ENCODE measurements at regions not wholly inside any gene's neighbourhood (a gene's known extent, or its start where the extent isn't known, plus 50 kb on each side); places are given as distances from the start of the nearest gene placed in this dataset.

- H3K79me2 ChIP-seq (ENCODE audit: insufficient read depth, low read length): no peaks in the 10 kb centered on the region
- TF ChIP-seq CTCF (conservative IDR thresholded peaks at IDR 0.05; ENCODE audit: low read length): no peak
- TF ChIP-seq EZH2phosphoT487 (IDR thresholded peaks at IDR 0.05; ENCODE audit: borderline replicate concordance): no peak
- no peaks in the 10 kb centered on the region for H3K36me3 ChIP-seq (ENCODE audit: insufficient read depth, low read length)
- no peaks in the 10 kb centered on the region for H3K9me2 ChIP-seq (replicated peaks; ENCODE audit: low read depth, low read length)
- no peak overlapping the region for H2AFZ ChIP-seq (ENCODE audit: low read length)
- H3K9me3 ChIP-seq (ENCODE audit: insufficient read depth, low read depth, low read length): no peaks in the 10 kb centered on the region
- H3F3A ChIP-seq (ENCODE audit: low read depth): no peaks in the 10 kb centered on the region
- no peaks in the 10 kb centered on the region for H3K27me3 ChIP-seq (ENCODE audit: insufficient read depth, low read length, poor library complexity, severe bottlenecking)
- H3K9ac ChIP-seq (ENCODE audit: low read depth, low read length, poor library complexity, severe bottlenecking): no peak overlapping the region
- no peak overlapping the region for H3K4me3 ChIP-seq (ENCODE audit: low read length, poor library complexity, severe bottlenecking)
- no peak overlapping the region for H3K4me2 ChIP-seq (ENCODE audit: low read depth, low read length, poor library complexity, severe bottlenecking)
- H3K4me1 ChIP-seq (ENCODE audit: insufficient read depth, low read length, poor library complexity, severe bottlenecking): no peaks in the 10 kb centered on the region
- H4K20me1 ChIP-seq (ENCODE audit: insufficient read depth, low read length, poor library complexity, severe bottlenecking): no peaks in the 10 kb centered on the region
Observed at GRCh38 chr5:2111569-2112105, 228.9 kb upstream of the IRX4 start.

GRCh38 chr5:2110934-2111462, 228.3 kb upstream of the IRX4 start:
- H3K4me3 ChIP-seq (ENCODE audit: low read length, poor library complexity, severe bottlenecking): no peak overlapping the region
- H3K9ac ChIP-seq (ENCODE audit: low read depth, low read length, poor library complexity, severe bottlenecking): no peak overlapping the region
- TF ChIP-seq CTCF (conservative IDR thresholded peaks at IDR 0.05; ENCODE audit: low read length): no peak
- TF ChIP-seq EZH2phosphoT487 (IDR thresholded peaks at IDR 0.05; ENCODE audit: borderline replicate concordance): no peak
- H3K9me2 ChIP-seq (replicated peaks; ENCODE audit: low read depth, low read length): no peaks in the 10 kb centered on the region
- no peaks in the 10 kb centered on the region for H3K4me1 ChIP-seq (ENCODE audit: insufficient read depth, low read length, poor library complexity, severe bottlenecking)
- H4K20me1 ChIP-seq (ENCODE audit: insufficient read depth, low read length, poor library complexity, severe bottlenecking): no peaks in the 10 kb centered on the region
- no peaks in the 10 kb centered on the region for H3K27me3 ChIP-seq (ENCODE audit: insufficient read depth, low read length, poor library complexity, severe bottlenecking)
- H2AFZ ChIP-seq (ENCODE audit: low read length): no peak overlapping the region
- H3F3A ChIP-seq (ENCODE audit: low read depth): no peaks in the 10 kb centered on the region
- H3K36me3 ChIP-seq (ENCODE audit: insufficient read depth, low read length): no peaks in the 10 kb centered on the region
- H3K9me3 ChIP-seq (ENCODE audit: insufficient read depth, low read depth, low read length): no peaks in the 10 kb centered on the region
- H3K79me2 ChIP-seq (ENCODE audit: insufficient read depth, low read length): no peaks in the 10 kb centered on the region
- H3K4me2 ChIP-seq (ENCODE audit: low read depth, low read length, poor library complexity, severe bottlenecking): no peak overlapping the region

- no peak overlapping the region for H3K4me2 ChIP-seq (ENCODE audit: low read depth, low read length, poor library complexity, severe bottlenecking)
- H4K20me1 ChIP-seq (ENCODE audit: insufficient read depth, low read length, poor library complexity, severe bottlenecking): no peaks in the 10 kb centered on the region
- no peak for TF ChIP-seq CTCF (conservative IDR thresholded peaks at IDR 0.05; ENCODE audit: low read length)
- TF ChIP-seq EZH2phosphoT487 (IDR thresholded peaks at IDR 0.05; ENCODE audit: borderline replicate concordance): no peak
- H3K79me2 ChIP-seq (ENCODE audit: insufficient read depth, low read length): no peaks in the 10 kb centered on the region
- H3K9me2 ChIP-seq (replicated peaks; ENCODE audit: low read depth, low read length): no peaks in the 10 kb centered on the region
- H2AFZ ChIP-seq (ENCODE audit: low read length): no peak overlapping the region
- no peak overlapping the region for H3K9ac ChIP-seq (ENCODE audit: low read depth, low read length, poor library complexity, severe bottlenecking)
- no peaks in the 10 kb centered on the region for H3K27me3 ChIP-seq (ENCODE audit: insufficient read depth, low read length, poor library complexity, severe bottlenecking)
- H3K9me3 ChIP-seq (ENCODE audit: insufficient read depth, low read depth, low read length): no peaks in the 10 kb centered on the region
- no peaks in the 10 kb centered on the region for H3F3A ChIP-seq (ENCODE audit: low read depth)
- H3K4me1 ChIP-seq (ENCODE audit: insufficient read depth, low read length, poor library complexity, severe bottlenecking): no peaks in the 10 kb centered on the region
- H3K4me3 ChIP-seq (ENCODE audit: low read length, poor library complexity, severe bottlenecking): no peak overlapping the region
- H3K36me3 ChIP-seq (ENCODE audit: insufficient read depth, low read length): no peaks in the 10 kb centered on the region
Observed at GRCh38 chr5:2110137-2110933, 227.6 kb upstream of the IRX4 start.

All from Loucy (cell line).